ENCODE measurements at regions not wholly inside any gene's neighbourhood (a gene's known extent, or its start where the extent isn't known, plus 50 kb on each side); places are given as distances from the start of the nearest gene placed in this dataset.
"Not testable (repeated sequence)": the region's sequence is repeated elsewhere in the genome, so short reads cannot be mapped to it uniquely, and the experiment has no call there.

GRCh38 chr3:21017115-21017852 is 733.7 kb downstream of the ZNF385D start:
- ATAC-seq = no peak

- ATAC-seq = no peak
Observed at GRCh38 chr3:21013566-21013965, 737.4 kb downstream of the ZNF385D start.

- ATAC-seq = no peak
Observed at GRCh38 chr3:20999661-21000060, 751.3 kb downstream of the ZNF385D start.

- no peak for ATAC-seq
Observed at GRCh38 chr3:20997183-20997582, 753.8 kb downstream of the ZNF385D start.

- ATAC-seq = no peak
Observed at GRCh38 chr3:20990896-20991295, 760.1 kb downstream of the ZNF385D start.

- not testable (repeated sequence) for ATAC-seq
Observed at GRCh38 chr3:20989653-20990052, 761.4 kb downstream of the ZNF385D start.

- ATAC-seq = no peak
Observed at GRCh38 chr3:20984594-20985205, 766.3 kb downstream of the ZNF385D start.

- no peak for ATAC-seq
Observed at GRCh38 chr3:20975188-20975651, 775.8 kb downstream of the ZNF385D start.

GRCh38 chr3:20974396-20974795 is 776.6 kb downstream of the ZNF385D start:
- ATAC-seq = no peak

GRCh38 chr3:20970807-20971206 is 780.2 kb downstream of the ZNF385D start:
- ATAC-seq = not testable (repeated sequence)

GRCh38 chr3:20967485-20967884 is 781.5 kb upstream of the SGO1 start:
- ATAC-seq = not testable (repeated sequence)

- ATAC-seq = no peak
Observed at GRCh38 chr3:20958161-20958560, 772.2 kb upstream of the SGO1 start.

GRCh38 chr3:20945892-20946291 is 759.9 kb upstream of the SGO1 start:
- ATAC-seq = no peak

- ATAC-seq = no peak
Observed at GRCh38 chr3:20935791-20936190, 749.8 kb upstream of the SGO1 start.

GRCh38 chr3:20931834-20932233 is 745.8 kb upstream of the SGO1 start:
- ATAC-seq = no peak

GRCh38 chr3:20930034-20930433 is 744.0 kb upstream of the SGO1 start:
- no peak for ATAC-seq

GRCh38 chr3:20924646-20925385 is 738.8 kb upstream of the SGO1 start:
- ATAC-seq = no peak

GRCh38 chr3:20921112-20921511 is 735.1 kb upstream of the SGO1 start:
- ATAC-seq = not testable (repeated sequence)

GRCh38 chr3:20916951-20917606 is 731.1 kb upstream of the SGO1 start:
- ATAC-seq = no peak

- no peak for ATAC-seq
Observed at GRCh38 chr3:20914310-20914709, 728.3 kb upstream of the SGO1 start.

- ATAC-seq = no peak
Observed at GRCh38 chr3:20912406-20912805, 726.4 kb upstream of the SGO1 start.

GRCh38 chr3:20909511-20909910 is 723.5 kb upstream of the SGO1 start:
- ATAC-seq = no peak

- no peak for ATAC-seq
Observed at GRCh38 chr3:20905210-20905805, 719.3 kb upstream of the SGO1 start.

All from activated CD4-positive, CD25-positive, alpha-beta regulatory T cell treated with anti-CD3 and anti-CD28 coated beads, Interleukin-2, amount 50 U/mL, for 24 hours (primary cell).